ENCODE measurements at regions not wholly inside any gene's neighbourhood (a gene's known extent, or its start where the extent isn't known, plus 50 kb on each side); places are given as distances from the start of the nearest gene placed in this dataset.
"Not testable (repeated sequence)": the region's sequence is repeated elsewhere in the genome, so short reads cannot be mapped to it uniquely, and the experiment has no call there.

DNA sequence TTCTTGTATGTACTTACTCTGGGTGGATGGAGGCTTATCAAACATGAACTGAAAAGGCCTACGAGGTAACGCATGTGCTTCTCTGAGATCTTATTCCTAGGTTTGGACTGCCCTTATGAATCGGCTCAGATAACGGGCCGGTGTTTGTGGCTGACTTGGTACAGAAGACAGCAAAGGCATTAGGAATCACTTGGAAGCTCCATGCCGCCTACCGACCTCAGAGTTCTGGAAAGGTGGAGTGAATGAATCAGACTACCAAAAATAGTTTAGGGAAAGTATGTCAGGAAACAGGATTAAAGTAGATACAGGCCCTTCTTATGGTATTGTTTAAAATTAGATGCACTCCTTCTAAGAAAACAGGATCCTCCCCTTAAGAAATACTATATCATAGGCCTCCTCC, 172.4 kb upstream of the PCDH9 start:
- no peak for DNase-seq

DNA sequence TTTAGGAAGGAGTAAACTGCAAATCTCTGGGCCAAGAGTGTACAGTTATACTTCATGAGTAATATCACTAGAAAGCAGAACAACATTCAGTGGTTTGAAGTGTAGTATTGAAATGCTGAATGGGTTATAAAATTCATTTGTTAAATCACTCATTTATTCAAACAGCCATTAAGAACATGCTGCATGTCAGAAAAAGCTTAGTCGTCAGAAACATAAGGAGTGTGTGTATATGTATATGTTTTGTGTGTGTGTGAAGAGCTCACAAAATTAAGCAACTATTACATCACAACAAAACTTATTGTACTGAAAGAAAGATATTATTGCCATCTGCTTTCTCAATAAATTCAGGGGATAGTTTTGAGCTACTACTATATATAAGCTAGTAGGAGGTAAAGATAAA, 165.4 kb upstream of the PCDH9 start:
- no peak for DNase-seq

DNA sequence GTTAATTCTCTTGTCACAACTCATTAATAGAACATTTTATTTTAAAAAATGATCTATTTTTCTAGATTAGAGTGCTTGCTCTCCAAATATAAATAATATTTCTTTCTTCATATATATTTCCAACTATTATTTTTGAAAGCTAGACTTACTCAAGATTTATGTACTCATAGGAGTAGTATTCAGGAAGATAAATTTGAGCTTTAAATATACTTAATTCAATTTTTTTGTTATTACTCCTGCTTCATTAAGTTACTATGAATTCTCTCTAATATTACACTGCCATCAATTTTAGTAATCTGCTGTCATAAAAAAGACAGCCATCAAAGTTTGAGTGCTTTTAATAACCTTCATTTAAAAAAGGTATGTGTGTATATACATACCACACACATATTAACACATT, 161.9 kb upstream of the PCDH9 start:
- no peak for DNase-seq

DNA sequence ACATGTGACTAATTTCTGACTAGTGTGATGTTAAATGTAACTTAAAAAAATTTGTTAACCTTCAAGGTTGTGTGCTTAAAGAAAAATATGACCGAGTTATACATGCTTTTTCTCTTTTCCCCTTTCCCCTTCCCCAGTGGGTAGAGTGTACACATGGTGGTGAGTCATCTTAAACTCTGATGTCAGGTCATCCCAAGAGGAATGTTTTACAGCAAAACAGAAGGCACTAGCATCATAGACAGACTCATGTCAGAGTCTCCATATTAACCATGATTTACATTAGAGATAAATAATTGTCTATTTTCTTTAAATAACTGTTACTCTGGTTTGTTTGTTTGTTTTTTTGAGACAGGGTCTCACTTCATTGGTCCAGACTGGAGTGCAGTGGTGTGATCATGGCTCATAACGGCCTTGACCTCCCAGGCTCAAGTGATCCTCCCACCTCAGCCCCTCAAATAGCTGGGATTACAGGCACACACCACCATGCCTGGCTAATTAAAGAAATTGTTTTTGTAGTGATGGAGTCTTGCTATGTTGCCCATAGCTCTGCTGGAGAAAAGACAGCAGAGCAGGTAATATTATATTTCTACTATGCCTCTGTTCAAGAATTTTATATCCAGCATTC, 160.4 kb upstream of the PCDH9 start:
- no peak for DNase-seq

DNA sequence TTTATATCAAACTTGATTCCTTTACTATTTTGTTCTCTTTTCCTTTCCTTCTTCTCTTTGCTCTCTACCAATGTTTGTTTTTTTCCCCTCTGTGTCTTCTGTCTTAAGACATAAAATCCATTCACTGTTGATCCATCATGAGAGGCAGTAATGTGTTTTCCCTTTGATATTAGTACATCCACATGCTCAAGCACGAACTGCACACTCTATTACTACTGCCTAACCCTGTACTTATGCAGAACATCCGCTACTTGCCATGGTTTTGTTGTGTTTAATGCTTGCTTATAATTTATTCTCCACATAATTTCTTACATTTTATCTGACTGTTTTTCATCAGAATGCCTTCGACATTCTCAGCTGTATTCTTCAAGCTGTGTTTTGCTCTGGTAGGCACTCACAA, 159.0 kb upstream of the PCDH9 start:
- no peak for DNase-seq

DNA sequence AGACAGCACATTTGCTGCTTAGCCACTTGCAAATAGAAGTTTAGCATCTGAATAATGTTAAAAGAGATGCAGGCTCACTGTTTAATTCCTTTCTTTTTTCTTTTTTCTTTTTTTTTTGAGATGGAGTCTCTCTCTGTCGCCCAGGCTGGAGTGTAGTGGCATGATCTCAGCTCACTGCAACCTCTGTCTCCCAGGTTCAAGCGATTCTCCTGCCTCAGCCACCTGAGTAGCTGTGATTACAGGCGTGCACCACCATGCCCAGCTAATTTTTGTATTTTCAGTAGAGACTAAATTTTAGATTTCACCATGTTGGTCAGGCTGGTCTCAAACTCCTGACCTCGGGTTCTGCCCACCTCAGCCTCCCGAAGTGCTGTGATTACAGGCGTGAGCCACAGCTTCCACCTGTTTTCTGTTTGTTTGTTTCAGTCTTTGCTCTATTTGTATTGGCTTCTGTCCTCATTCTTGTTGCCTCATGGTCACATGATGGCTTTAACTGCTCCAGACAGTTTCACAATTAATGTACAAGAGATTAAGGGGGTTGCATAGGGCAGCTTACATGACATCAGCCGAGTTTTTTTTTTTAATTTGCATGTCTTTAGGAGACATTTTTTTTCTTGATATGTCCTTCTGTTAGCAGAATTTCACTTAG, 153.1 kb upstream of the PCDH9 start:
- DNase-seq: not testable (repeated sequence)

DNA sequence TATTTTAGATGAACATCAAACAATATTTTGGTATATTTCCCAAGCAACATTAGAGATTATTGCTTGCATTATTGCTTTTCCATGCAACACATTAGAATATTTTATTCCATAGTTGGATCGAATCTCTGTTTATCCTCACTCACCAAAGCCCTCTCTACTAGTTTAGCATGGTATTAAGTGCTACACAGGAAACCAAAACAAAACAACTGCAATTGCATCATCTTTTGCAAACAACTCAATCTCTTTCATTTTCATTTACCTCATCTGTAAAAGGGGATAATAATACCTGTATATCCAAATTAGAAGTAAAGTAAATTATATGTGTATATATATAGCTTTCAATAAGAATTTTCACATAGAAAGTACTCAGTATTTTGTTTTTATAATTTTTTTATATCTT, 147.8 kb upstream of the PCDH9 start:
- no peak for DNase-seq

DNA sequence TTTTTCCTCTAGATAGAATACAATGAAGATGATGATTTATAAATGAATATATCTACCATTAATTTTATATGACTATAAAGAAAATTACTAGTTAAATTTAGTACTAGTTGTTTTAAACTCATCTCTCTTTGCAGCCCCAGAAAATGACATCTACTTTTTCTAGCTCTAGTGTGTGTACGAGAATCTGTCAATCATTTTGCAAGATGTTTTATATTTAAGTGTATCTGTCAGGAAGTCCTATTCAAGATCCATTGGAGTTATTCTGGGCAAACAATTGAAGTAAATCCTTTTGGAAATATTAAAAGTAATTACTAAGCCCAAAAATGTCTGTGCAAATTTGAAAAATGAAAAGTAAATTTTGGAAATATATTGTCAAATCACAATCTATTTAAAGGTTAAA, 144.3 kb upstream of the PCDH9 start:
- no peak for DNase-seq

DNA sequence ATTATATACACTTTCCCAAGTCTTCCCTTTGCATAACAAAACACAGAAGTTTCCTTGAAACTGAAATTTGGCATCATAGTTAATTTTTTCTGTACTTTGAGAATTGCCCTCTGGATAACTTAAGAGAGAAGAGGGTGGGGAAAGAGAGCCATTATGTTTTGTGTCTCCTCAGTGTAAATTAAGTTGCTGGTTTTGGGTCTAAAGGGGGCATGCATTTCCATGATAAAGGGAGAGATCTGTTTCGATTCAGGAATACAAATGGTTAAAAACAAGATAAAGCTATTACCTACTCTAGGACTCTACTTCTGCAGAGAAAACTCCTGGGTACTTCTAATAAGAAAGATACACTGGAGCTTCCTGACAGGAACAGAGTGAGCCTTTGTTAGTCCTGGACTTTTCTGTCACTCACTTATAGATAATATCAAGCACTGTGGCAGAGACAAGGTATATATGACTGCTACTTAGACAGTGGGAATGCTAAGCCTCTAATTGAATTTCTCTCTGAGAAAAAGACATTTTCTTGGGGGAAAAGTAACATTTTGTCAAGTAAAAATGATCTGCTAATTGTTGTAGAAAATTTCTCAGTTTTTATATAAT, 142.8 kb upstream of the PCDH9 start:
- DNase-seq: no peak

DNA sequence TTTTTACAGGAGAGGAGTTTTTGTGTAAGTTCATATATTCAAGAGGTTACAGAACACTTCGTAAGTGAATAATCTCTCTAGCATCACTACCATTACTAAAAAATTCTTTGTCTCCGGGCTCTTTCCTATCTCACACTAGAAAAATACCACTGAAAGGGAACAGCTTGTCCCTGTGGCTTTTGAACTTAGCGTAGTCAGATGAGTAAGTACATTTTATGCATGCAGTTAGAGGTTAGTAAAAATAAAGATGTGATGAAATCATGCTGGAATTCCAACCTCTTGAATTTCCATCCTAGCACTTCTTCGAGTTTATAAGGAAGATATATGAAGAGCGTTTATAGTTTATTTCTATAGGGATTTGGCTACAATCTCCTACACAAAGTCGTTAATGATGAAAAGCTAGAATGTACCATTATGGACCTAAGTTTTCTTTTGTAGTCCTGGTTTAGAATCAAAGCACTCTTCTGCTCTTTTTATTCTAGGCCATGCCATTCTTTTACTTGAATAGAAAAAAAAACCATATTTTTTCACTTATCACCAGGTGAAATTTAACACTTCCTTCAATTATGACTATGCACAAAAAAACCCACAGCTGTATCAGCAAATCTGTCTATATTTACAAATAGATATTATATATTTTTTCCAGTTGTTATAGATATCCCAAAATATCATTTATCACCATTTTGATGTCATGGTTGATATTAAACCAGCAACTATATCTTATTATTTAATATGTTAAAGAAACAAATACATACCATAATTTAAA, 139.9 kb upstream of the PCDH9 start:
- DNase-seq: no peak

DNA sequence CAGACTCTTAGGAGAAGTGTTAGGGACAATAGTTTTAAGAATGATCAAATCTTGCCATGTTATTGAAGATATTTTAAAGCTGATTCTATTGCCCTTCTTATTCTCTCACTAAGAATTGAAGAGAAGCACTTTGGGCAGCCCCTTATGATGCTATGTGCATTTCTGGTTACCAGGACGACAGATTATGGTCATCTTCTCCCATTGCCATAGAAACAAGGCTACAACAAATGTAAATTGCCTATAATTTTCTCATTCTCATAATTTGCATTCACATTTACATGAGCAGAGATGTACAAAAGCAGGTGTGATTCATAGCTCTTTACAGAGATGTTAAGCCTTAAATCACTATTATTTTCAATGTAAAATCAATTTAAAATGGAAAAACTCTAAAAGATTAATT, 137.3 kb upstream of the PCDH9 start:
- DNase-seq: no peak

DNA sequence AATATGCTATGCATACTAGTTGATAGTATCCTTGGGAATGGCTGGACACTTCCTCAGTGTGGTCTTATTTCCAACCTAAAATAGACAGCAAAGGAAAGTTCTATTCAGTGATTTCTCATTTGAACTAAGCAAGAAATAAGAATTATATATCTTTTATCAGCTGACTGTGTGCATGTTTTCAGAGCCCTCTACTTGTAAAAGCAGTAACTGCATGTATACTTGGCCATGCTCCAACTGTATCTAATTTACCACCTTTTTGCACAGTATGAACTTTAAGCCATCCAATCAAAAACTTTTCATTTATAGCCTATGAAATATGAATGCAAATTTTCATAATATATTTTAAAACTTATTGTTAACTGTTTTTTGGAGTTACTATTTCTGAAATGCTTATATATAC, 136.4 kb upstream of the PCDH9 start:
- DNase-seq: no peak

DNA sequence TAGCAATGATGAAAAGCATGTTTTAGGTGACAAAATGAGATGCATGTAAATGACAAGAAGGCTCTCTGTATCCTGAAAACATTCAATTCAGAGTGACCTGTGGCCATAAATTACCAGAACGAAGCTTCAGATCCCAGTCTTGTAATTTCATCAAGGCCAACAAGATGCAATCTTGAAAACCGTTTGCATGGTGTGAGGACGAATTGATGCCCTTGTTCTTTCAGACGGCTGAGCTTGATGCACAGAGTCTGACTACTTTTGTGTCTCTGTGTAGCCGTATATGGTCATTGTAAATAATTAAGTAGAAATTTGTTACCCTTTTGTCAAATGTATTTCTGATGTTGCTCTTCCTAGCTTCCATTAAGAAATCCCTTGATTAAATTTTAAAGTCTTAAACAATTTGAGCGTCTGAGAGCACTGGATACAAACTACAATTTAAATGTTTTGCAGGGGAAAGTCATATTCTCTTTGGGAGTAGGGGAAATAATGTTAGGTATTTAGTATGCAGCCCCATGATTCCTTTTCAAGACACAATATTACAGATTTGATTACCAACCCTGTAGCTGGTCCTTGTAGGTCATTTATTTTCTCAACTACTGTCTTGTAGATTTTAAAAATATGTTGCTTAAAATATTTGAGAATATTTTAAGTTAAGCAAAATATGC, 125.8 kb upstream of the PCDH9 start:
- no peak for DNase-seq

DNA sequence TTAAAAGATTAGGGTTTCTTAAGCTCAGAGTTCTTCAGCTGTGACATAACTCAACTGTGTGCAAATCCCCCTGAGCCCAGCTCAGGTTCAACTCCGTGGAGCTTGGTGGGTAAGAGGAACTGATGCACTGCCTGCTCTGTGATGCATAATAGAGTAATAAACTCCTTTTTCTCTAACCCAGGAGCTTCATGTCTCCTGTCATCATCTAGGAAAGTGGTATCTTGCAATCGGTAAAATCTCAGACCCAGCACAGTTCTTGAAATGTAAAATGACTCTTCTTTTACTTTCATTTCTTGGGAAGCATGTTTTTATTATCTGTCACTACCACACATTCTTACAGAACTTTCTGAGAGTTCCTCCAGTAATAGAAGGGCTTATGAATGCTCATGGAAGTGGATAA, 123.8 kb upstream of the PCDH9 start:
- no peak for DNase-seq

DNA sequence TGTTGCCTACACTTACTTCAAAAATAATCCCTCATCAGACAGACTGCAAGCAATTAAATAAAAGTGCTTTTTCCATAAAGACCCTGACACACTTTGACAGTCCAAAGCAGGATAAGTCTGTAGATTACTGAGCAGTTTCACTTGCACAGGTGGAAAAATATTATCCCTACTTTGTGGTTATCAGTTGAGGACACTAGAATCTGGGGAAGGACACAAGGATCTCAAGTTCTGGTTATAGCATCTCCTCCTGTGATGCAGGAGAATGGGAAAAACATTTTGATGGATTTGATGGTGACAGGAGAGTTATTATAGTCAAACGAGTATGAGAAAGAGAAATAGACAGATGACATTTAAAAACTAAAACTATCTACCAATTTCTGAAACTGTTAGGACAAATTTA, 122.9 kb upstream of the PCDH9 start:
- no peak for DNase-seq

DNA sequence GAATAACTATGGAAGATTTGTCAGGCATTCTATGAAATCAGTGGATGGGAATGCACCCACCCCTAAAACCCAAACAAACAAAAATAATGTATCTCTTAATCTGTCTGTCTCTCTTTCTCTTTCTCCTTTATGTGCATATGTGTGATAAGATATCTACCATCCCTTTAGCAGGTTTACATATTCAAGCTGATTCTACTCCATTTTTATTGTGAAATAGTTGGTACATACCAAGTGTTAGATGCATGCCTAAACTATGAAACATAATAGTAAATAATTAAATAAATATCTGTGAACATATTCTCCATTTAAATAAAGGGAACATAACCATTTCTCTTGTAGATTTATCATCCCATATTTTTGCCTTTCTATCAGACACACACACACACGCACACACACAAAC, 121.8 kb upstream of the PCDH9 start:
- DNase-seq: no peak

DNA sequence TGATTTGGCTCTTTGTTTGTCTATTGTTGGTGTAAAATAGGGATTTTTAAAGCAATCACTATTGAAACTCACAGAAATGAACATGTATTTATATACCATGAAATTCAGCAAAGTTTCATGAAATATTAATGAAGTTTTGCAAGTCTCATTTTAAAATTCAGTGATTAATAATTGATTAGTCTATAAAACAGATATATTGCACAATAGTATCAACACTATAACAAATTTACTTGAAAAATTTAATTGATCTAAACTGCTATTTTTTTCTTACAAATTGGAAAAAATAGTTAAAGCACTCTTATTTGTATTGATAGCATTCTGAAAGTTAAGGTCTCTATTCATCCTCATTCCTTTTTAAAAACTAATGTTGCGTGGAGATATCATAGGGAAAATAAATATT, 121.0 kb upstream of the PCDH9 start:
- DNase-seq: no peak

DNA sequence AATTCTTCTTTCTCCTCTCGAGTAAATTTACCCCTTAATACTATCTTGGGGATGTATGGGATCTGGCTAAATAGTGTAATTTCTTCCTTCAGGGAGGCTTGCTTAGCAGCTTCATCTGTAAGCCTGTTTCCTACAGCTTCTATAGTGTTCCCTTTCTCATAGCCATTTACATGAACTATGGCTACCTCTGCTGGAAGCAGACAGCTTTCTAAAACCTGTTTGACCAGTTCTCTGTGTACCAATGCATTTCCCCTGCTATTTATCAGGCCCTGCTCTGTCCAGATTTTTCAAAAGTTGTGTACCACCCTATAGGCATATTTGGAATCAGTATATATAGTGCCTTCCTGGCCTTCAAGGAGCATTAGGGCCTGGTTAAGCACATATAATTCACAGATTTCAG, 113.6 kb upstream of the PCDH9 start:
- DNase-seq: no peak

DNA sequence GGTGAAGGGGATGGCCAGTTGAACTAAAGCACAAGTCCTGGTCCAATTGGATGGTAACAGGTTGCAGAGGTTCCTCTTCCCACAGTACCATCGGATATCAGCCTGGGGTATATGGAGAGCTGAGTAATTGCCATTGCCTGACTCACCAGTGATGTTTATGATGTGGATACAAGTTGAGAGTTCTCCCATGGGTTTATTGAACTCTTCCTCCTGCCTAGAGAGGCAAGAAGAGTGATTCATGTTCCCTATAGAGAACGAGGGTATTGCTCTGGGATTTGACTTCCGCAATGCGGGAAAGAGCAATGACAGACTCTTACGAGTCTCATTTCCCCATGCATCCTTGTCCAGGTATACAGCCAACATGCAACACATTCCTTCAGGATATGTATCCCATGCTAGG, 111.3 kb upstream of the PCDH9 start:
- no peak for DNase-seq

DNA sequence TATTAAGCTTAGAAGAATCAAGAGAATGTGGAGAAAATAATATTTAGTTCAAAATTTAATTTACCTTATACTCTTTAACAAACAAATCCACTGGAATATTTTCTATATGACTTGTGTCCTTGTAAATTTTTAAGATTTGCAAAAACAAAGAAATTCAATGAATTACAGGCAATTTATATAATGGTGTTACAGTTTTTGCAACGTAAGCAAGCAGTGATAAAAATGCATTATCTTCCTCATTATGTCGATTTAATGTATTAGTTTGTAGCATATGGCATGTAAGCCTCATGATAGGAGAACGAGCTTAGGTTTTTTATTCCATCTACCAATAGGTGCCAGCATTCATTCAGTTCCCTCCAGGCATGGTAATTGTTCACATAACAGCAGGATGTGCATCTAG, 100.0 kb upstream of the PCDH9 start:
- no peak for DNase-seq

DNA sequence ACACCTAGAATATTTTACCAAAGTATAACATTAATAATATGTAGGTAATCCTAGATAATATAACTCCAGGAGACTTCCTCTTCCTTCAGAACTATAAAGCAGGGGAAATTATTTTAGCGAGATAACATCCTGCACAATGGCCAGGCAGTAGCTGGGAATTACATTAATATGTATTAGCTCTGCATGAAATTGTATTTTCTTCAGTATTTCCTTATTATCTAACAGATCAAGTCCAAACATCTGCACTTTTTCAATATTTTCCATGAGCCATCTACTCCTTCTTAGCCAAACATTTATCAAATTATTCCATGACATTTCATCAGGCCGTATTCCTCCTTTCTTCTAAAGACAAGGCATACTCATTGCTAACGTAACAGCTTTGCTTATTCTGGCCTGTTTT, 98.8 kb upstream of the PCDH9 start:
- DNase-seq: no peak

DNA sequence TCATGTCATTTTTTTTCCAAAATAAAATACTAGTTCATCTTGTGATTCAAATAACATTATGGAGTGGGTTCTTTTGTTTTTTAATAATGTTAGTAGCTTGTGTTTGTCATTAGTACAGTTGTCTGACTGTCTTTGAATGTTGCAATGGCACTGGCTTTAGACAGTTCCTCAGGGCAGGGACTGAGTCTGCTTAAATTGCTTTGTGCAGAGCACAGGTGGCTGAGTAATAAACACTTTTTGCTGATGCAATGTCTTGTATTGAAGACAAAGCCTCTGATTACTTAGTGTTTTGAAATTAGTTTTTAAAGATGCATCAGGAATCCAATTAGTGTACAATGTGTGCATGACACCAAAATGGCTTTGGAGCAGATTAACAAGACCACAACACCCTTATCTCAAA, 88.7 kb upstream of the PCDH9 start:
- no peak for DNase-seq

DNA sequence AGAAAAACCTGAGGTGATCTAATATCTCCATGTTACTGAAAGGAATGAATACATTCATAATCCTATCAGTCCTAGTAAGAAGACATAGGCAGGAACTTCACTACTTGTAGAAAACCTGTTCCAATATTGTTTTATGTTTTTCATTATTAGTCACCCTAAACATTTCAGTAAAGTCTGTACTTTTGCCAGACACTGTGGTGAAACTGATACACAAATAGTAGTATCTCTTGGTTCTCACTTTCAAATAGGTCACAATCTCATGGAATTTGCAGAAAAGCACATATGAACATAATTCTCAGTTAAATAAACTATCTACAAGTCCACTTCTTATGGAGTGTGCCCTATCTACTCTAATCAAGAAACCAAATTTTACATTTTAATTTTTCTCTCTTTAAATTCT, 88.3 kb upstream of the PCDH9 start:
- DNase-seq: no peak

All from C1 segment of cervical spinal cord (tissue), 14 donors.